ENCODE measurements at regions not wholly inside any gene's neighbourhood (a gene's known extent, or its start where the extent isn't known, plus 50 kb on each side); places are given as distances from the start of the nearest gene placed in this dataset.
A peak's percentile ranks its signal among the peaks of the same experiment; 100 is the strongest.

GRCh38 chr2:145090841-145091761 is 571.2 kb upstream of the ZEB2 start:
- DNase-seq = no peak

- no peak for DNase-seq
Measured at GRCh38 chr2:145088756-145089155, 568.8 kb upstream of the ZEB2 start.

- DNase-seq = no peak
Measured at GRCh38 chr2:145086910-145087309, 567.0 kb upstream of the ZEB2 start.

DNA sequence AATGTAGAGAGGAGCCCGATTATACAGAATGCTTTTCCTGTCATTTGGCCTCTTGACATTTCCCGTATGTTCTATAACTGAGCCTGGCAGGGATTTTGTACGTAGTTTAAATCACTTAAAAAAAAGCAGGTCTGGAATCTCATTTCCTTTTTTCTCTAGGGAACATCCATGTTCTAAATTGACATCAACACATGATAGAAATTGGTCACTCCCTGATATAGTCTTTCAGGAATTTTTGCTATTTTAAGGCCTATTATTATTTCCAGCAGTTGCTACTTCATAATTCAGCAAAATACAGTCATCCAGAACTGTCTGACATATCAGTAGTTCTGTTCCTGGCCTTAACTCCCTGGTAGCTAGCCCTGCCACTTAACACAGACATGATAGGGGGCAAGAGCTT is 565.7 kb upstream of the ZEB2 start:
- DNase-seq = no peak

DNA sequence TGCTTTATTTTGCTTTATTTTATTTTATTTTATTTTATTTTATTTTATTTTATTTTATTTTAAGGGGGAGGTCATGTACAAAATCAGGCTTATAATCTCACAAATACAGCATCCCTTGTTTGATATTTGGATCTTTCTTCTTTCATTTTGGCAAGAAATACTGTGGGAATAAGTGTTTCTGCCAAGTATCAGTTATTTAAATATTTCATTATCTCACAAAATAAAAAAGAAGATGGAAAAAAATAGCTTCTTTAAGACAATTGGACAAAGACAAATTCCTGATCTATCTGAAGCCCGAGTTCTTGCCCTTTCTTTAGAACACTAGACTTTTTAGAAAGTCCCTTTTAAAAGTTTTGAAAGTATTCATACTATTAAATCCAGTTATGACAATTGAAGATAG is 560.5 kb upstream of the ZEB2 start:
- DNase-seq = no peak

GRCh38 chr2:145079641-145080040 is 559.7 kb upstream of the ZEB2 start:
- DNase-seq = no peak

GRCh38 chr2:145078923-145079322 is 559.0 kb upstream of the ZEB2 start:
- DNase-seq = no peak

DNA sequence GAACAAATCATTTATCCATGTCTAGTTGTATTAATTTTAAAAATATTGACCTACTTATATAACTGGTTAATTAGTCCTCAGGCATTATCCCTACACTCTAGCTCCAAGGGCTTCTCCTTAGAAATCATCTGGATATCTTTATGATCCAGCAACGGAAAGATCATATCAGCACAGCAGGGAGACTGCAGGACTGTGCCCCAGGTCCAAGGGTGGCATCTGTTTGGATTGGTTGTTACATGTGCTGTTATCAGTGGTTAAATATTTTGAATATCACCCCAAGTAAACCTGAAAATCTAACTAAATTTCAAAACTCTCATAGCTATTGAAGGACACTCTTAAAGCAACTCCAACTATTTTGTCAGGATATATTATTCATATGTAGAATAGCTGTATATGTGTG is 556.2 kb upstream of the ZEB2 start:
- DNase-seq = no peak

DNA sequence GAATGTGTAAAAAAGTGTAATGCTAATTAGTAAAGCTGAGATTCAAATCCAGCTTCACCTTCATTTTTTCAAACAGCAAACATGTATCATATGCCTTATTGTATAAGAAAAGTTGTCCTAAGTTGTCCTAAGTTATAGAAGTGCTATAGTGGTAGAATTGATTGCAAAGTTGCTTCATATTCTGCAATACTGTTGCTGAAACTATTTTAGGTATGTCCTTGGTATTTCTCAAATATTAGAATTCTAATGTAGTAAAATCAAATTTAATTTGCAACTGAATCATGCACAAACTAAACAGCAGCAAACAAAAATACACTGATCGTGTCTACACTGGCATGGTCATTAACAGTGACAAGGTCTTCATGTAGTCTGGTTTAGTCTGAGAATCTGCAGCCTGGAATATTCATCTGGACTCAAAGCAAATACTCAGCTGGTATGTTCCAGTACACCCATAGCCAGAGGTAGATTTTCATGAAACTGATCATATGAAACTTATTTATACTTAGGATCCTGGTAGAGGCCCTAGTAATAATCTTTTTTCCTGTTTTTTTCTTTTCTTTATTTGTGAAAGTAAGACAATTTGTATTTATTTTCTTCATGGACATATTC is 555.6 kb upstream of the ZEB2 start:
- no peak for DNase-seq

DNA sequence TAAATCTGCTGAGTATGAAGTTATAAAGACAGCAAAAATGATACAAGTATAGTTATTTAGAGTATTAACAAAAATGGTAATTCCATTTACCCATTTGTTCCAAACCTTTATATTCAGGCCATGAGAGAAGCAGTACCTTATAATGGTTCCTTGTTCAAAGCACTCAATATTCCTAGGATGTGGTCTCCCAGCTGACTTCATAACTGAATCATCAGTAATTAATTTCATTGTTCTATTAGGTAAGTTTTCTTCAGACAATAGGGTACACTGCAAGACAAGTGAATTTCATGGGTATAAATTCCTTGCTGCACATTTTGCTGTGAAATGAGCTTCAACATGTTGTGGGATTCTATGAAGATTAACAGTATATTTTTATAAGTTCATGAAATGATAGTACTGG is 550.8 kb upstream of the ZEB2 start:
- DNase-seq = no peak

- no peak for DNase-seq
Measured at GRCh38 chr2:145068509-145068908, 548.6 kb upstream of the ZEB2 start.

DNA sequence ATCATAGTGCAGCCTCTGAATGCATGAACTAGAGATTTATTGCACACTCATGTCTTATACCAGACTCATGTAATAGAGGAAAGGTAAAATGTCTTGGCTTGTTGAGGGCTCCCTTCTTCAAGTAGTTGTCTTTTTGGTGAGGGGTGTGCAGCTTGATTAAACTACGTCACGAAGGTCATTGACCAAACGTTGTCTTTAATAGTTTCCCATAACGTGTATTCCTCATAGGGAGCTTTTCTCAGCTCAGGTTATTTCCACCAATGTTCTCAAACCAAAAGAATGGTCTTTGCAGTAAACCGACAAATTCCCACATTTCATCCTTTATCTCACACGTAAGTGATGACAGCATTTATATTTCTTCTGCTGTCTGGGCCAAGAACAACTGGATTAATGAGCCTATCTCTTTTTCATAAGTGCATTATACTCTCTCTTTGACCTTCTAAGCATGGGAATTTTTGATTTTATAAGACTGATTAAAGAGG is 547.7 kb upstream of the ZEB2 start:
- DNase-seq = no peak

DNA sequence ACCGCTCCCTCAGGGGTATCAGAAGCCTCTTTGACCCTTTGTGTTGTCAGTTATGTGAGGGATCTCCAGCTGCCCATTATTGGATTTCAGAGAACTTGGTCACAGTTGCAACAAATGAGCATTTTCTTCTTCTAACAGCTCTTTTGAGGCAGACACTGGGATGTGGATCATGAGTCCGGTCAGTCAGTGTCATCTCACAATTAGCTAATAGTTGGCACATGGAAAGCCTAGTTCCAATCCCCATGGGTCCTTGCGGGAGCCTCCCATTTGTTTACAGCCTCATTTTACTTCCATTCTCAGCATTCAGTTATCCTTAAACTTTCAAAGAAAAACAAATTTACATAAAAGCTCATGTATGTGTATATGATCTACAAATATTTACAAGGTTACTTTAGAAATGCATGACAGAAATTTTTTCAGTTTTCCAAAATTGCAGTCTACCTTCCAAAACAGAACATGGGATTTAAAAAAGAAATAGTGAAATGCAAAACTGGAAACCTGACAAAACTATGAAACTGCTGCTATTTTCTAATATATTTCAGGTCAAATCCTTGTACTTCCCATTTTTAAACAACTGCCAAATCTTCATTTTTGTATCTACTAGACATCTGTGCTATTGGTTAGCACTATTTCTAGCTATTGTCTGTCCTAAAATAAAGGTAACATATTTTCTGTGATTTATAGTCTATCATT is 547.1 kb upstream of the ZEB2 start:
- DNase-seq = peak in 39 of 58 donors; percentile 3 to 83 (median 36)

GRCh38 chr2:145066151-145066661 is 546.3 kb upstream of the ZEB2 start:
- peak in 7 of 58 donors; percentile 11 to 45 (median 24) for DNase-seq

- peak in 2 of 58 donors; percentile 56 to 60 for DNase-seq
Measured at GRCh38 chr2:145065342-145065741, 545.4 kb upstream of the ZEB2 start.

DNA sequence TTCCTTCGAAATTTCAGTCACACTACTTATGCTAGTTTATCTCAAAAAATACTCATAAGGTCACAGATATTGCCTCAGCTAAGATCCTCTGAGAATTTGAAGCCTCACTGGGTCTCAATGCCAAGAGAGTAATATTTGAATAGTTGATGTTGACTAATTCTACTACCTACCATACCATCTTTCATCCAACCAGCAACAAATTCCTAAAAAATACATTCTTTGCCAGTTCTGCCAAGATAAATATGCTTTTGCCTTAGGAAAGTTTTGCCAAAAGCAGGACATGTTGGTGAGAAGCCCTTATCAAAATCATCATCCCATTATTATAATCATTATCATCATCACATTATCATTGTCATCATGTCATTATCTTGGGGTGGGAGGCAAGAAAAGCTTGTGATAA is 544.6 kb upstream of the ZEB2 start:
- DNase-seq = no peak

GRCh38 chr2:145060876-145061275 is 541.0 kb upstream of the ZEB2 start:
- DNase-seq = no peak

DNA sequence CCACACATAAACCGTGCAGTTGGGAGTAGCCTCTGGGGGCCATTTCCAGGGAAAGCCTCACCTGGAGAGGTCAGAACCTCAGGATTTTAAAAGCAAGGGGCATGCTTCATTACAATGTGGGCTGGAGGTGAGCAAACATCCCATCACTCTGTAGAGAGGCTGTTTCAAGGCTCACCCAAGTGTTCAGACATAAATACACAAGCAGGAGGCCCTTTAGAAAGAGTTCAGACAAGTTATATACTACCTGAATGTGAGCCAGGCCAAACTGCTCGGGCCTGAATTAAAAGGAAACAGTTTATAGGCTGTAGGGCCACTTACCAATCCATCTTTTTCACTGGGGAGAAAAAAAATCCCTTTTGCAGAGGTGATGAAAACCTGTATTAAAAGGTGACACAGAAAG is 540.0 kb upstream of the ZEB2 start:
- no peak for DNase-seq

DNA sequence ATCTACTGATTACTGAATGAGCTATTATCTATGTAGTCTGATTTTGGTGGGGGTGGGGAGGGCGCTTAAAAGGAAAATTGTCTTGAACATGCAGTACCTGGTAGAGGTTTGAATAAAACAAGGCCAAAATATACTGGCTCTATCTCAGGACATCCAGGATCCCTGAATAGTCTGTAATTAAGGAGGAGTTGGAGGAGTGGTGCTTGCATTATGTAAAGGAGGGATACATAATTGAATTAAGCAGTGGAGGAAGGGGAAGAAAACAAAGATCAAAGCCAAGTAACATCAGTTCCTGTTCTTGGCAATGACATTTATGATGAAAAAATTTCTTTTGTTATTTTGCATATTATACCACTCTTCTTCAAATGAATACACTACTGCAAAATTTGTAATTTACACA is 539.4 kb upstream of the ZEB2 start:
- no peak for DNase-seq

DNA sequence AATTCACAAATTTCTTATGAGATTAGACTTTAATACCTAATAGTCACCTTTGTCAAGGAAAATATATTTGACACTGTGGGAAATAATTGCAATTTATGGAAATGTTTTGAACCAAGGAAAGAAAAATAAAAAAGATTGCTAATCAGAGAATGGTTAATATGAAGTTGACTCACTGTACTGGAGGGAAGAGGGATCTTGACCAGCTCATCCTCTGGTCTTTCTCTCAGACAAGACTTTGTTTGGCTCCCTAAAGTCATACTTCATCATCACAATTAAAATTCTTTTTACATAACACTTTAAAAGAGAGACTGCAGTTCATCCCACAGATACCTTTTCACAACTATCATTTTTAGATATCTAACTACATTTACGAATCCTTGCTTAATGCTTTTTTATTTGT is 538.5 kb upstream of the ZEB2 start:
- no peak for DNase-seq

DNA sequence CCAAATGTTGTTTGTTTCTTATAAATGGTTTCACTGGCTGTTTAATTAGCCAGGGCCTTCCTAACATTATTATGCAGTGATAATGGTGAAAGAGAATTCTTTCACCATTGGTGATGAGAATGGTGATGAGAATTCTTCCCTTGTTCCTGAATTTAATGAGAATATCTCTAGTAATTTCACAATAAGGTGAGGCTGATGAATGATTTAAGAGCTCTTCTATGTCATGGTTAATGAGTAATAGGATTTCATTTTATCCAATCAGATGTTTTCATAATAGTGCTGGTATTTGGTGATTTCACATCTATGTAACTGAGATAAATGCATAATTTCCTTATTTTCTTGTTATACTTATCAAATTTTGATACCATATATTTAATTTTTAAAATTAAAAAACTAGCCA is 535.7 kb upstream of the ZEB2 start:
- DNase-seq = no peak

GRCh38 chr2:145050134-145050533 is 530.2 kb upstream of the ZEB2 start:
- no peak for DNase-seq

Data from anterior cingulate cortex (tissue), 58 donors.